ENCODE measurements at regions not wholly inside any gene's neighbourhood (a gene's known extent, or its start where the extent isn't known, plus 50 kb on each side); places are given as distances from the start of the nearest gene placed in this dataset.

DNA sequence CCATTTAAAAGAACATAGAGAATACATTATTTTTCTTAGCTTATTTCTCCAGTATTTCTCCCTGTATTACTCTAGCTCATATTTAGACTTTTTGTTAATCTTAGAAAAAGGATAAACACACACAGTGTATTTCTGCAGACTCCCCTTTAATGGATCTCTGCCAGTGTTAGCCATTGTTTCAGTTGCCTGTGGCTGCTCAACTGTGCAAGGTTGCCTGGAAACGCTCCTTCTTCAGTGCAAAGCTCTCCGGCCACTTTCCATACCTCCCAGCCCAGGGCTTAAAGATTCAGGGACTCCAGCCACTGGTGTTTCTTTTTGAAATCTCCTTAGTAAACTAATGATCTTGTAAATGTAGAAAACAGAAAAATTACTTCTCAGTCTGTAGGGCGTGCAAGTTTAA is 104.9 kb downstream of the SLIT2 start:
- TF ChIP-seq CTCF (conservative IDR thresholded peaks at IDR 0.05; ENCODE audit: low read depth in 2 of 2) (no peak), POLR2AphosphoS5 (IDR thresholded peaks at IDR 0.05; ENCODE audit: low read depth) (no peak), EZH2phosphoT487 (IDR thresholded peaks at IDR 0.05; ENCODE audit: unreplicated experiment) (no peak), REST (IDR thresholded peaks at IDR 0.05; ENCODE audit: unreplicated experiment) (no peak), ZNF331 (CRISPR knock-in tag; IDR thresholded peaks at IDR 0.05; ENCODE audit: low read depth) (no peak), CREB1 (CRISPR knock-in tag; IDR thresholded peaks at IDR 0.05; ENCODE audit: low read depth) (no peak), EZH2 (IDR thresholded peaks at IDR 0.05; ENCODE audit: low read depth, unreplicated experiment) (no peak), JUNB (IDR thresholded peaks at IDR 0.05; ENCODE audit: unreplicated experiment) (no peak), STAT1 (IDR thresholded peaks at IDR 0.05; ENCODE audit: unreplicated experiment) (no peak)
- TF ChIP-seq, protein P1, sequence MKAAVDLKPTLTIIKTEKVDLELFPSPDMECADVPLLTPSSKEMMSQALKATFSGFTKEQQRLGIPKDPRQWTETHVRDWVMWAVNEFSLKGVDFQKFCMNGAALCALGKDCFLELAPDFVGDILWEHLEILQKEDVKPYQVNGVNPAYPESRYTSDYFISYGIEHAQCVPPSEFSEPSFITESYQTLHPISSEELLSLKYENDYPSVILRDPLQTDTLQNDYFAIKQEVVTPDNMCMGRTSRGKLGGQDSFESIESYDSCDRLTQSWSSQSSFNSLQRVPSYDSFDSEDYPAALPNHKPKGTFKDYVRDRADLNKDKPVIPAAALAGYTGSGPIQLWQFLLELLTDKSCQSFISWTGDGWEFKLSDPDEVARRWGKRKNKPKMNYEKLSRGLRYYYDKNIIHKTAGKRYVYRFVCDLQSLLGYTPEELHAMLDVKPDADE (IDR thresholded peaks at IDR 0.05) = no peak

Data from GM23338 (cell line).